ENCODE measurements at regions not wholly inside any gene's neighbourhood (a gene's known extent, or its start where the extent isn't known, plus 50 kb on each side); places are given as distances from the start of the nearest gene placed in this dataset.

DNA sequence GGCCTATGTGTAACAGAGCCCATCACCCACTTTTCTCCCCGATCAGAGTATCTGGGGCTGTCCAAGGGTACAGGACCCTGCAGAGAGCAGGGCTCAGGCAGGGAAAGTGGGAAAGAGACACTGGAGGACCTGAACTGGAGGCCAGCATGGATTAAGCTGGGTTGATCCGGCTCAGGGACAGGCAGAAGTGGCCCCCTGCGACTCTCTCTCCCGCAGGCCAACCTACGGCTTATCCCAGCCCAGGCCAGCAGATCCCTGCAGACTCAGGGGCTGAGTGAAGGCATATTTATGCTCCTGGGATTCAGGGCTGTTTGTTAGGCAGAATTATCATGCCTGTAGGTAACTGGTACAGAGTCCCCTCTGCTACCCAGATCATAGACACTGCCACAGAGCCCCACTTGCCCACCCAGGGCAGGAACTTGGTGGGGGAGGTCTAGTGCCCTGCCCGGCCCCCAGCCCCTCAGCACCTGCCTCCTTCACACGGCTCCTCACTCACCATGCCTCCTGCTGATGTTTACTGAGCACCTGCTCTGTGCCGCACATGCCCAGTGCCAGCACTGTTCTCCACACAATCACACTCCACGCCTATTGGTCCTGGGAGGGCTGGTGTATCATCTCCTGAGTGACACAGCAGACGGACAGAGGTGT, 87.3 kb downstream of the ADRA2C start:
- no peak for DNase-seq

DNA sequence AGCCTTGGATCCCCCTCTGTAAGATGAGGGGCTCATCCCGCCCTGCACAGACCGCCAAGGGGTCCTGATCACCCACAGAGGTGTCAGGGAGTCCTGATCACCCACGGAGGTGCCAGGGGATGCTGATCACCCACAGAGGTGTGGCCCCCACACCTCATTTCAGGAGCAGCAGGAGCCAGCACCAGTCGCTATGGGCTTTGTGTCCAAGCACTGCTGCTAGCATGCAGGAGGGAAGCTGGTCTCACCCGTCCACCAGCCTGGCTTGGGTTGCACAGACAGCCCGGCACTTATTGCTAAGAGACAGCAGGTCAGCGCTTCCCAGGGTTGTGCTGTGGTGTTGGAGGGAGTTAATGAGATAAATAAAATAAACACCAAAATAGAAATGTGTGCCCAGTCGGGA, 88.5 kb downstream of the ADRA2C start:
- no peak for DNase-seq

DNA sequence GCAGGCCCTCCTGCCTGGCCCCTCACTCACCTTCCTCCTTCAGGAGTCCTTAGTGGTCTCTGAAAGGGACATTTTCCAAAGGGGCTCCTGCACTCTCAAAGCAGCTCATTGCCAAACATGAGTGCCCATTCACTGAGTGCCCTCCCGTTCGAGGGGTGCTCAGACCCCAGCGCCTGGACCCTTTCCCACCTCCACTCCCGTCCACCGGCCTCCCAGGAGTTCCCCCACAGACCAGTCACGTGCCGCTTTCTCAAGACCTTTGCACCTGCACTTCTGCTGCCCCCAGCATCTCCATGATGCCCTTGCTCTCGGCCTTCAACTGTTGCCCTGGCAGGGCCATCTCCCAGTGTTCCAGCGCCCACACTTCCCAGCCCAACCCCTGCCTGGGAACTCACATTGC, 89.5 kb downstream of the ADRA2C start:
- DNase-seq, result no peak

DNA sequence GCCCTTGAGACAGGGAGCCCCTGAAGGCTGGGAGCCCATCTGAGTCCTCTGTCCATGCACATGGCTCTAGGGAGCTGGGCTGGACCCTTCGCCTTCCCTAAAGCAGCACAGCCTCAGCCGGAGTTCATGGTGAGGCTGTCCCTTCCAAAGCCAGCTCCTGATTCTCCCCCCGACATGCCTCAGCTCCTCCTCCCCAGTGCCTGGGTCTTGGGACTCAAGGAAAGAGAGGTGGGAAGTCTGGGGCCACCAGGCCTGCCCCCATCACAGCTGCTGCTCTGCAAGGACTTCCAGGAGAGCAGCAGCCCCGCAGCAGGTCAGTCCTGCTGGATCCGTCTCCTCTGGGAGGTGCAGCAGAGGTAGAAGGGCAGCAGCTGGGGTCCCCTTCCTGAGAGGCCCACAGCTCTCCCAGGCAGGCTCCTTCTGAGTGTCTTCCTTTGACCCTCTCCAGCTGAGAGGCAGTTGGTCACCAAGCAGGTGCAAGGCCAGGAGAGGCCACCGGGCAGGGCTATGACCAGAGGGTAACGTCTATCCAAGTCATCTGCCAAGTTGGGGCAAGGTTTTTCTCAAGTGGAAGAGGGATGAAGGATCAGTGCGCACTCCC, 90.5 kb downstream of the ADRA2C start:
- DNase-seq, result no peak

DNA sequence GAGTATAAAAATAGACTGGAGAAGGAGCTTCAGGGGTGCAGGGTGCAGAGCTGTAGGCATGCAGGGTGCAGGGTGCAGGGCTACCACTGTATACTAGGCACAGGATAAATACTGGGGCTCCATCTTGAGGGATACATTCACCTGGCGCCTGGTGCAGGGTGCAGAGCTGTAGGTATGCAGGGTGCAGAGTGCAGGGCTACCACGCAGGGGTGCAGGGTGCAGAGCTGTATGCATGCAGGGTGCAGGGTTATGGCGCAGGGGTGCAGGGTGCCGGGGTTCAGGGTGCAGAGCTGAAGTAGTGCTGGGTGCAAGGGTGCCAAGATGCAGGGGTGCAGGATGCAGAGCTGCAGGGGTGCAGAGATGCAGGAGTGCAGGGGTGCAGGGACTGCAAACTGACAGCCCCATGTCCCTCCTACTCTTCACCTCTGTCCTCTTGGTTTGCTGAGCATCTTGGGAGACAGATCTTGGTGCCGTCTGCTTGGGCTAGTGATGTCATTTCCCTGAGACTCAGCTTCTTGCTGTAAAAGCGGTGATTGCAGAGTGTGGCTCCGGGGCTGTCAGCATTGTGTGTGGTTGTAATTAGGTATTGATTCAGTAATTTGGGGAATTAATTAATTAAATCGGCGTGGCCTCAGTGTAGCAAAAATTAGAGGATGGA, 91.2 kb downstream of the ADRA2C start:
- DNase-seq, result no peak

DNA sequence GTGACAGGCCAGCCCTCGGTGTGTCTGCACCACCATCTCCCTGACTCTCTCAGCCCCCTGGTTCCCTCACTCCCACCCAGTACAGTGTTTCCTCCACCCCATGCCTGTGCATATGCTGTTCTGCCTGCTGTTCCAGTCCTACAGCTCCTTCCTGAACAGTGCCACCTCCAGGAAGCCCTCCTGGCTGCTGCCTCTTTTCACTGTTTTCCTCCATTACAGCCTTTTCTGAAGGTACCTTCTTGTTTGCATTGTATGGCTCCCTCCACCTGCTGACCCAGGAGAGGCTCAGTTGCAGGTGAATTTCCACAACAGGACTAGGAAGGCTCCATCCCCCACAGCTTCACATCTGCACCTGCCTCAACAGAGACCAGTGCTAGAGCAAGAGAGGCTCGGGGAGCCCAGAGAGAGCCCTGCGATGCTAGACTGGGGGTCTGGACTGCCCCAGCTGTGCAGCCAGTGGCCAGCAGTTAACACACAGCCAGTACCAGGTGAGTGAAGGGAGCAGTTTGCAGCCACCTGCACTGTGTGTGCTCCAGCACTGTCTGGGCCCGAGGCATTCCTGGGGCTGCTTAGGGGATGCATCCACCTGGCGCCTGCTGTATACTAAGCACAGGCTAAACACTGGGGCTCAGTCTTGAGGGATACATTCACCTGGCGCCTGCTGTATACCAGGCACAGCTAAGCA, 92.0 kb downstream of the ADRA2C start:
- no peak for DNase-seq

DNA sequence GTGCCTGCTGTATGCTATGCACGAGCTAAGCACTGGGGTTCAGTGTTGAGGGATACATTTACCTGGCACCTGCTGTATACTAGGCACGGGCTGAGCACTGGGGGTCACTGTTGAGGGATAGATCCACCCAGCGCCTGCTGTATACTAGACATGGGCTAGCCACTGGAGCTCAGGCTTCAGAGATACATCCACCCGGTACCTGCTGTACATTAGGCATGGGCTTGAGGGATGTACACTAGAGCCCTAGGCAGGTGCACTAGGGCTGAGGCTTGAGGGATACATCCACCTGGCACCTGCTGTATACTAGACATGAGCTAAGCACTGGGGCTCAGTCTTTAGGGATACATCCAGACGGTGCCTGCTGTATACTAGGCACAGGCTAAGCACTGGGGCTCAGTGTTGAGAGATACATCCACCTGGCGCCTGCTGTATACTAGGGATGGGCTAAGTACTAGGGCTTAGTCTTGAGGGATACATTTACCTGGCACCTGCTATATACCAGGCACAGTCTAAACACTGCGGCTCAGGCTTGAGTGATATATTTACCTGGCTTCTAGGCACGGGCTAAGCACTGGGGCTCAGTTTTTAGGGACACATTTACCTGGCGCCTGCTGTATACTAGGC, 92.7 kb downstream of the ADRA2C start:
- DNase-seq, result no peak

DNA sequence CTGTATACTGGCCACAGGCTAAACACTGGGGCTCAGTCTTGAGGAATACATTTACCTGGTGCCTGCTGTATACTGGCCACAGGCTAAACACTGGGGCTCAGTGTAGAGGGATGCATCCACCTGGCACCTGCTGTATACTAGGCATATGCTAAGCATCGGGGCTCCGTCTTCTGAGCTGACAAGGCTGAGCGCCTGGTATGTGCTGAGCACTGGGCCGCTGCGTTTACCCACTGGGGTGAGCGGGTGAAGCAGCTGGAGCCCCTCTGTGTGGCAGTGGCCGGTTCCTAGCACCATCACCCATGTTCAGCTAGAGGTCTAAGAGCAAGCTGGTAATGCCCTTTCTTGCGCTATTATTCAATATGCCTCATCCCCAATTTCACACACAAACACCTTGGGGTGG, 93.4 kb downstream of the ADRA2C start:
- no peak for DNase-seq

DNA sequence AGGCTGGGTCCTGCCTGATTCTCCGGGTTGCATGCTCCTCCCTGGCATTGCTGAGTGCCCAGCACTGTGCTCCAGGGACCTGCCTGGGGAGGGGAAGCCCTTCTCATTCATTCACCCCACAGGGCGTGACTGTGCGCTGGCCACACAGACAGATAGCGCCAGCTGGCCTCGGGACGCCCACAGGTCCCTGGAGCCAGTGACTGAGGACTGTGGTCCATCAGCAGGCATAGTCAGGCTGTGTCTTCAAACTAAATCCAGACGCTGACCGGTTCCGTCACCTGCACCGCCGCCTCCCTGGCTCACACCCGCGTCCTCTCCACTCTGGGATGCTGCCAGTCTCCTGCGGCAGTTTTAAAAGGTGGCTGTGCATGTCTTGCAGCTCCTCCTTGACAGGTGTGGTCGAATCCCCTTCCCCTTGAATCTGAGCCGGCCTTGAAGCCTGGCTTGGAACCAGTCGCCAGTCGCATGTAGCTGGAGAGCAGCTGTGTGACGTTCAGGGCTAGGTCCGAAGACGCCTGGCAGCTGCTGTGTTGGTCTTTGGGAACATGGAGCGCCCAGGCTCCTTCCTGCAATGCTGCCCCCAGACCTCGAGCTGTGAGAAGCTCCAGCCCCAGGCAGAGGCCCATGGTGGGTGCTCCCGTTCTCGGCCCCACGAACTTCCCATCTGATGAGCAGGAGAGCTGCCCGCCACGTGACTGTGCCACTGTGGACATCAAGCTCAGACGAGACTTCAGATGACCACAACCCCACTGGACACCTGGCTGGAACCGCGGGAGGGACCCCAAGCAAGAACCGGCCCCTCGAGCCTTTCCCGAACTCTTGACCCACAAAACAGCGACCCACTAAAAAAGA, 94.1 kb downstream of the ADRA2C start:
- no peak for DNase-seq

DNA sequence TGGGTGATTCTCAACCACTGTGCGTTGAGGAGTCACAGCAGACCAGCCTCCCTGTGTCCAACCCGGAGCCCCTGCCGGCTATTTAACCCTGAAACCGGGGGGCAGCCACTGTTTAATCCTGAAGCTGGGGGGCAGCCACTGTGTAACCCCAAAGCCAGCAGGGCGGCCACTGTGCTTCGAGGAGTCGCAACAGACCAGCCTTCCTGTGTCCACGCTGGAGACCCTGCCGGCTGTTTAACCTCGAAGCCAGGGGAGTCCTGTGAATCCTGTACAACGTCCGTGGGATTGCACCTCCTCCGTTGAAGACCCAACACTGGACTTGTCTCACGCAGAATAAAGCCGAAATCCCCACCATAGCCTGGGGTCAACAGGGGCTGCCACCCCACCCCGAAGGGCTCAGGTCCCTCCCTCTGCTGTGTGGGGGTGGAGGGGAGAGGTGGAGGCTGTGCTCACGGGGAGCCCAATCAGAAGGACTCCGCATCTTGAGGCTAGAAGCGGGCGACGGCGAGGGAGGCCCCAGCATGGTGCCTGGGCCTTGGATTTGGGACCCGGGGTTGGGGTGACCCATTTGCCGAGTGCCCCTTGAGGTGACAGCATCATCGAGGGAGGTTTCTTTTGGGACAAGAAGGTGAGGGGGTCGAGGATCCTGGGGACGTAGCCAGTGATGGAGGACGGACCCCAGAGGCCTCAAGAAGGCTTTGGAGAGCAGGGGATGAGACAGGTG, 94.9 kb downstream of the ADRA2C start:
- no peak for DNase-seq

DNA sequence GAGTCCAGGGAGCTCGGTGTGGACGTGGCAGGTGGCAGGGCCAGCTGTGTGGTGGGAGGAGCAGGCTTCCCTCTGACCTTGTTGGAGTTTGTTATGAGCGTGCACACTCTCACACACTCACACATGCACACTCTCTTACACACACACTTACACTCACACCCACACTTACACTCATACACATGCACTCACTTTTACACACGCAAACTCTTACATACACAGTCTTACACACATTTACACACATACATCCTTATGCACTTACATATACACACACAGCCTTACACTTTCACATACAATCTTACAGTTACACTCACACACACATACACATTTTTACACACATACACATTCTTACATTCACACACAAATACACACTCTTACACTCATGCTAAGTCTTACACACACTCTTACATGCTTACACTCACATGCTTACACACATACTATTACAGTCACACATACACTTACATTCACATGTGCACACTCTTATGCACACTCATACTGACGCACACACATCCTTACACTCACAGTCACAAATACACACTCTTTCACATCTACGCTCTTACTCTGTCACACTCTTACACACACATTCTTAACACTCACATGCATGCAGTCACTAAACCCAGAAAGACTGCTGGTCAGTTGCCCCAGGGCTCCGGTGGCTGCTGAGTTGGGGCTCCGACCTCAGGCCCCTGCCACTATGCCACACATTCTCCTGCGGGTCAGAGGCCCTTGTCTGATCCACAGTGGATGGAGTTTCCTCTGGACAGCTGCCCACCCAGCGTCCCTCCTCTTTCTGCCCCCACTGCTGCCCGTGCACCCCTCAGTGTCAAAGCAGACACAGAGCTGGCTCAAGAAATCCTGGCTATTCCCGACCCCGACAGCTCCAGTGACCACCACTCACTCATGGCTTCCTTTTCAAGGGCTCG, 95.8 kb downstream of the ADRA2C start:
- no peak for DNase-seq

DNA sequence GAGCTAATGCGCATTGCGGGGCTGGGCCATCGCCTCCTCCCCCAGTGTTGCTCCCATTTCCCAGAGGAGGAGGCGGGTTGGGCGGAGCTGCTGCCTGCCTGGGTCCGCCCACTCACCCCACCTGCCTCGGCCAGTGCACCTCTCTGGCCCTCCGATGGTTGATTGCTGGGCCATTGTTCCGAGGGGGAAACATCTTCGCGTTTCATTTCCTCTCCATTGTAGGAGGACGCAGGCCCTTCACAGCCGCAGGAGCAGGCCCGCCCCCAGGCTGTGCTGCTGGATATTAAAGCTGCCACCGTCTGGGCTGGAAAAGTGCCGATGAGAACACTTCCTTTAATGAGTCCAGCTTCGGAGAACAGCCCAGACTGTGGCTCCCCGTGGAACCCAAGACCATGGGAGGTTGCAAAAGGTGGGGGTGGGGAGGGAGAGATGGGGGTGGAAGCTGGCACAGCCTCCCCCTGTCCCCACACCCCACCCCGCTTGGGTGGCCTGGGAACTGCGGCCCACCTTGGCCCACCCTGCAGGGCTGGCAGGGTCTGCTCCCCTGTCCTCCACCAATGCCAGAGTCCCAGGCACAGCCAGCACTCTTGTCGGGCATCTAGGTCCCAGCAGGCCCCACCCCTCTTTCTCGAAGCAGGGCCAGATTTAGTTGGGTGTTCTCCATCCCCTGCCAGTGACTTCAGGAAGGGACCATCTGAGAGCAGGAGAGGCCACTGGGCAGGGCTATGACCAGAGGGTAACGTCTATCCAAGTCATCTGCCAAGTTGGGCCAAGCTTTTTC, 96.6 kb downstream of the ADRA2C start:
- no peak for DNase-seq

DNA sequence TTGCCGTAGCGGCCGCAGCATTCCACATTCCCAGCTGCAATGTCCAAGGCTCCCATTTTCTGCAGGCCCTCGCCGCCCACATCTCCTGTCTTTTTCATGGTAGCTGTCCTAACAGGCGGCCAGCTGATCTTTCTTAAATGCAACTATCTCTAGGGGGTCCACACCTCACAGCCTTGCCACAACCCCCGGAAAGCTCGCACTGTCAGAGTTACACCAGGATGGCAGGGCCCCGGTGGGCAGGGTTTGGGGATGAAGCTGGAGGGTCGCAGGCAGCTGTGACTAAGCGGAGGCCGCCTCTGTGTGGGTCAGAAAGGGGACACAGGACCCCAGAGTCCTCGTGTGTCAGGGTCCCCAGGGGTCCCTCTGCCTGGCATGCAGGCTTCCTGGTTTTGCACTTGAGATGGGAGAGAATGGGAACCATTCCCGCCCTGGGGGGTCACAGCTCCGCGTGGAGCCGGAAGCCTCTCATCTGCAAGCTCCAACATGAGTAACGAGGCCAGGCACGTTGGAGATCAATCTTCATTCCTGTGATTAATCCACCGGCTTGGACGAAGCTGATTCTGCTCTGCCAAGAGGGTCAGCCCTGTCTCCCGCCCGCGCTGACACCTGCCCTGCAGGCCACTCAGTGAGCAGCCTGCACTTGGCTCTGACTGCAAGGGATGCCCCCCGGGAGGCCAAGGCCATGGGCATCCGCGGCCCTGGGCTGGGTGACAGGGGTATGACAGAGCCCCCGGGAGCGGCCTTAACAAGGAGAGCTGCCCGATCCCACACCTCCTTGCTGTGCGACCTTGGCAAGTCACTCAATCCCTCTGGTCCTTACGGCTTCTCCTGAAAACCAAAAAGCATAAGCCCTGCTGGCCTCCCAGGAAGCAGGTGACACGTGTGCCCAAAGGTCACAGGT, 97.9 kb downstream of the ADRA2C start:
- no peak for DNase-seq

DNA sequence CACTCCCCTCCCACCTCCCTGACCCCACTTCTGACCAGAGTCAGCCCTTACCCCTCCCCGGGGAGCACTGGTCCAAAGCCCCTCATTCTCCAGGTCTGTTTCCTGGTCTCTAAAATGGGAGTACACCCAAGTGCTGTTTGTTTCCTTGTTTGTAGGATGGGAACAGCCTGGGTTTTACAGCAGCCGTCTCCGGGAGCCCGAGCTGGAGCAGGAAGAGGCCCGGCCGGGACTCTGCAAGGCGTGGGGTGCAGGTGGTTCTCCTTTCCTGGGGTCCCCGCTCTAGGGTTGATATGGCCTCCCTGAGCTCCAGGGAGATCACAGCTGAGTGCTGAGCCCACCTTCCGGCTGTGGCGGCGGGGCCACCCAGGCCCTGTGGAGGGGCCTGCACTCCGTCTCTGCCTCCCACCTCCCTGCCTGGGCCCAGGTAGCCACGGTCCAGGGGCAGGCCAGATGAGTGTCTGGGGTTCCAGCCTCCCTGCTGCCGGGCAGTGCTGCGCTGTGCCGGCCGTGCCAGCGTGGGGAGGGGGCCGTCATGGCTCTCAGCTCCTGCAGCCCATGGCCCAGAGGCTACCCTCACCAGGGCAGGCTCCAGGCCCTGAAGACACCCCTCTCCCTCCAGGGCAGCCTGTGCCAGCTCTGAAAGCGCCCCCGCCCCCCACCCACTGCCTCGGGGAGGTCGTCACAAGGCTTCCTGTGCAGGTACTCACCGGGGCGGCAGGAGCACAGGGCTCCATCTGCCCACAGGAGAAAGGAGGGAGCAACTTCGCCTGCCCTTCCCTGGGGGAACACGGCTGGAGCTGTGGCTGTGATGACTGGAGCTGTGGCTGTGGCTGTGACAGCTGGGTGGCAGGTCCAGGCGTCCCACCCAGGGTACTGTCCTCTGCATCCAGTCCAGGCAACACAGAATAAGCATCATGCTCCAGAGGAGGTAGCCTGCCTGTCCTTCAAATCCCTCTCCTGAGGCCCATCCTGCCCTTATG, 98.8 kb downstream of the ADRA2C start:
- DNase-seq, result no peak

DNA sequence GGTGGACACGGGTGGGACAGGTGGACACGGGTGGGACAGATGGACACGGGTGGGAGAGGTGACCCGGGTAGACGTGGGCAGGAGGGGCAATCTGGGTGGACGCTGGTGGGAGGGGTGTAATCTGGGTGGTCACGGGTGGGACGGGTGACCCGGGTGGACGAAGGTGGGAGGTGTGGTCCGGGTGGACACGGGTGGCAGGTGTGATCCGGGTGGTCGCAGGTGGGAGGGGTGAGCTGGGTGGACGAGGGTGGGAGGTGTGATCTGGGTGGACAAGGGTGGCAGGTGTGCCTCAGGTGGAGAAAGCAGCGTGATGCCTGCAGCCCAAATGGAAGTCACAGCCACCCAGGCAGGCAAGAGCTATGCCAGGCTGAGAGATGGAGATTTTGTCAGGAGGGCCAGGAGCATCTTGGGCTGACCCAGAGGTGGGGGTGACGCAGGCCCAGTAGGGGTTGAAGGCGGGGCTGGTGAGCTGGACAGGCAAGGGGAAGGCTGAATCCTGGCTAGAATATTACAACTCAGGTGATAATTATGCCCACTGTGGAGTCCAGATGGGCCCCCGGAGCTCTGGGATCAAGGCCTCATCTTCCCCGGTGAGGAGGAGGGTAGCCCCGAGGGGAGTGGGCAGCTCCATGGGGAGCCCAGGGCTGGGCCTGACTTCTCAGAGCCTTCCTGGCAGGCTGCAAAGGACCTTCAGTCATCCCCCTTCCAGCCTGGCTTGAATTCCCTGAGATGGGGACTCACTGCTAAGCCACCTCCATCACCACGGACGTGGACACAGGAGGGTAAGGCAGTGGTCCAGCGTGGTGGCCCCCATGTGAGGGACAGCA, 100.0 kb downstream of the ADRA2C start:
- DNase-seq, result no peak

DNA sequence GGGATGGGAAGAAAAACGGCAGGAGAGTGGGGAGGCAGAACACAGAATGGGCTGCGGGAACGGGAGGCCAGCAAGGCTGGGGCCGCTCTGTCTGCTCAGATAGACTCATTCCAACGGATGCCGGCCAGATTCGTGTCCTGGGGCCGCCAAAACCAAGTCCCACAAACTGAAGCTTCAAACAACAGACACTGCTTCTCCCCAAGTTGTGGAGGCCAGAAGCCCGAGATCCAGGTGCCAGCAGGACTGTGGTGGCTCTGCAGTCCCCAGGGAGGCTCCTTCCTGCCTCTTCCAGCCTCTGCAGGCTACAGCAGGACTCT, 100.6 kb downstream of the ADRA2C start:
- DNase-seq, result no peak

Measured in NCI-H187 treated with DMSO at 0.1 percent for 48 hours (cell line).